ENCODE measurements at regions not wholly inside any gene's neighbourhood (a gene's known extent, or its start where the extent isn't known, plus 50 kb on each side); places are given as distances from the start of the nearest gene placed in this dataset.

DNA sequence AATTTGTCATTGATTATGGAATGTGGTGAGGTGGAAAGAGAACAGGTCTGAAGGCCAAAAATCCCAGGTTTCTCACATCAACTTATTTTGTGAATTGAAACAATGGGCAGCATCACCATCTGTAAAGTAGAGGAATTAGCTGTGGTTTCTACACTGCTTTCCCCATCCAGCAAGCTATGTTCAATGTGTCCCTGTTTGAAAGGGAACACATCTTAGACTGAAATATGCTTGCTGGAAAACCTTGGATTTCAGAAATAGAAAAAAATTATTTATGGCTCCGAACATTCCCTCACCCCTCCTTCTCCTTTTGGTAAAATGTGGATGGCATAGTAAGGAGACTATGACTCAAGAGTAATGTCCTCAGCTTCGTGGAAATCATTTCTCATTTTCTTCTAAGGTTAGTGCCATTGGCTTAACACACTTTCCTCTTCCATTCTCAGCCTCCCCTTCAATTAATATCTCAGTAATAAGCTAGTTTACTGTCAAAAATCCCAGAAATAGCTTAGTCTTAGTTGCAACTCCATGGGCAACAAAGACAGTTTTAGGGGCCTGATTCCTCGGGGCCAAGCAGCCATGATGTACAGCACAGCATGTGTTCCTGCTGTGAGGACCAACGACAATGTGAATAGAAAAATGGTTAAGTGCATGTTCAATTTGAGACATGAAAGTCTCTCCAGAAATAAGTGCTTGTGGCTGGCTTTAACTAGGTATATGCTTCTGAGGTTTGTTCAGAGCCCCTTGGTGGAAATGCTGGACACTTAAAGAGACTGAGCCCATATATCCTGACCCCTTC, 205.8 kb upstream of the SLC38A2 start:
- Mint-ChIP-seq H3K9me3 (peaks cover 1 to 16% (median 9%) of the 10 kb centered on the region in 3 donors), H3K27ac (no peak overlapping the region), H3K4me1 (peaks cover 9 to 15% (median 15%) of the 10 kb centered on the region in 3 donors), H3K4me3 (no peak overlapping the region), H3K27me3 (no peaks in the 10 kb centered on the region), H3K36me3 (peaks cover 23% of the 10 kb centered on the region)
- no peak for DNase-seq
- no peak overlapping the region for H3K27ac ChIP-seq (ENCODE audit: low read length)
- WGBS (ENCODE audit: insufficient coverage): 81% methylated on average over 3 of the region's 4 CpGs
- peaks cover 3% of the 10 kb centered on the region for H3K9me3 ChIP-seq
- H3K27me3 ChIP-seq (replicated peaks in 1 of 2; ENCODE audit: control insufficient read depth in 2 of 2, extremely low read depth in 1 of 2, insufficient read depth in 2 of 2, low read length in 1 of 2): no peaks in the 10 kb centered on the region
- POLR2A ChIA-PET: no interaction called here
- no peaks in the 10 kb centered on the region for H3K4me1 ChIP-seq (ENCODE audit: control insufficient read depth in 1 of 2, extremely low read depth in 1 of 2, insufficient read depth in 2 of 2, low read length in 2 of 2)
- CTCF ChIA-PET: no interaction called here
- no peaks in the 10 kb centered on the region for H3K36me3 ChIP-seq (ENCODE audit: control insufficient read depth in 2 of 2, extremely low read depth in 1 of 2, insufficient read depth in 1 of 2, low read length in 1 of 2)
- no peak overlapping the region for H3K4me3 ChIP-seq (ENCODE audit: control insufficient read depth in 1 of 2, extremely low read depth in 1 of 2, low read length in 1 of 2)
- ATAC-seq (replicated peaks in 1 of 4): no peak

DNA sequence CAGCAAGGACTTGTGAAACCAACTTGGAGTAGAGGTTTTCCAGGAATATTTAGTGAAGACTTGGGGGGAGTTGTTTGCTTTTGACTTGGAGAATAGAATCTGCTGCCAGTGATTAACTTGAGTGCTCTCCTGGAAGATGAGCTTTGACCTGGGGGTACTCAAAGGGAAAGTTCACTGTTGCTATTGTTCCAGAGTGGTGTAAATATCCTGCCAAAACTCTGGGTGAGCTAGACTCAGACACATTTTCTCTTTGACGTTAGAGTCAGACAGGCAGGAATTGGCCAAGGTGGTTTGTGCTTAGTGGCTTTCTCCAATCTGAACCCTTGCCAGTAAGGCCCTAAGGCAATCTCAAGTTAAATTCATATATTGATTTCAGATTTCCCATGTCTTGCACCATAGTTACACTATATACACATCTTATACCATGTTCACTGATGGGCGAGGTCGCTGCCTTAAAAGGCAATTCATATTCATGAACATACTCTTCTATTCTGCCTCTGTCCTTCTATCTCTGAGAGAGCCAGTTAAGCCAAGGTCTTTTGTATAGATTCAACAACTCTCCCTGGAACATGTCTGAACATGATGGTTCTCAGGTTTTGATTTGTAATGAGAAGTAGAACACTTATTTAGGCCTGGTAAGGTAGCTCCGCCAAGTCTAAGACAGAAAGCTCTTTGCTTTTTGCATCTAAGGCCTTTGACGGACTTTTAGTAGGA, 204.6 kb upstream of the SLC38A2 start:
- Histone ChIP-seq H3K4me3 (ENCODE audit: control insufficient read depth in 1 of 2, extremely low read depth in 1 of 2, low read length in 1 of 2) (no peak overlapping the region), H3K27me3 (replicated peaks in 1 of 2; ENCODE audit: control insufficient read depth in 2 of 2, extremely low read depth in 1 of 2, insufficient read depth in 2 of 2, low read length in 1 of 2) (no peaks in the 10 kb centered on the region), H3K9me3 (peaks cover 1% of the 10 kb centered on the region), H3K27ac (ENCODE audit: low read length) (no peak overlapping the region), H3K36me3 (ENCODE audit: control insufficient read depth in 2 of 2, extremely low read depth in 1 of 2, insufficient read depth in 1 of 2, low read length in 1 of 2) (no peaks in the 10 kb centered on the region), H3K4me1 (ENCODE audit: control insufficient read depth in 1 of 2, extremely low read depth in 1 of 2, insufficient read depth in 2 of 2, low read length in 2 of 2) (no peaks in the 10 kb centered on the region)
- H3K4me3 Mint-ChIP-seq: no peak overlapping the region
- DNase-seq (no peak), ATAC-seq (replicated peaks in 1 of 4) (no peak)
- peaks cover 0 to 7% (median 5%) of the 10 kb centered on the region in 3 donors for H3K9me3 Mint-ChIP-seq
- CTCF ChIA-PET: no interaction called here
- no peaks in the 10 kb centered on the region for H3K27me3 Mint-ChIP-seq
- peaks cover under 1 to 3% (median 3%) of the 10 kb centered on the region in 3 donors for H3K4me1 Mint-ChIP-seq
- H3K36me3 Mint-ChIP-seq: peaks cover 19% of the 10 kb centered on the region
- WGBS (ENCODE audit: insufficient coverage): 100% methylated on average over 4 of the region's 5 CpGs
- no peak overlapping the region for H3K27ac Mint-ChIP-seq
- POLR2A ChIA-PET: no interaction called here

DNA sequence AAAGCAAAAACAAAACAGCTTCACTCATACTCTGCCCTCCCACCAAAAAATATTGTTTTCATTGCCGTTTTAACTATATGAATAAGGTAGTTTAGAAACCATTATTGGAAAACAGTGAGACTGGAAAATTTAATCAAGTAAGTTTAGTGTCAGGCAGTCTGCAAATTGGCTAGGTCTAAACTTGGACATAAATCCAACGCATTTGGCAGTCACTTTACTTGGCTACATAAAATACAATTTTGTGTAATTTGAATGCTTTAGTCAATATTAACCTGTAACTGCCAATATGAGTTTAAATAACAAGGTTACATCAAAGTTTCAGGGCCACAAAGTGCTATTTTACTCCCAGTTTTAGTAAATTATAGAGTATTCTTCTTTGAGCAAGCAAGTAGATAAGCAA, 202.3 kb upstream of the SLC38A2 start:
- Histone ChIP-seq H3K27me3 (replicated peaks in 1 of 2; ENCODE audit: control insufficient read depth in 2 of 2, extremely low read depth in 1 of 2, insufficient read depth in 2 of 2, low read length in 1 of 2) (no peaks in the 10 kb centered on the region), H3K4me3 (ENCODE audit: control insufficient read depth in 1 of 2, extremely low read depth in 1 of 2, low read length in 1 of 2) (no peak overlapping the region), H3K4me1 (ENCODE audit: control insufficient read depth in 1 of 2, extremely low read depth in 1 of 2, insufficient read depth in 2 of 2, low read length in 2 of 2) (no peaks in the 10 kb centered on the region), H3K27ac (ENCODE audit: low read length) (no peak overlapping the region), H3K36me3 (ENCODE audit: control insufficient read depth in 2 of 2, extremely low read depth in 1 of 2, insufficient read depth in 1 of 2, low read length in 1 of 2) (no peaks in the 10 kb centered on the region), H3K9me3 (no peaks in the 10 kb centered on the region)
- Mint-ChIP-seq H3K4me1 (no peaks in the 10 kb centered on the region), H3K27ac (no peak overlapping the region), H3K36me3 (peaks cover 6% of the 10 kb centered on the region), H3K9me3 (no peaks in the 10 kb centered on the region), H3K4me3 (no peak overlapping the region), H3K27me3 (no peaks in the 10 kb centered on the region)
- WGBS (ENCODE audit: insufficient coverage): no CpG with 5 or more reads among the region's 2 CpGs
- no peak for DNase-seq
- CTCF ChIA-PET: no interaction called here
- POLR2A ChIA-PET: no interaction called here
- ATAC-seq (replicated peaks in 1 of 4): no peak

DNA sequence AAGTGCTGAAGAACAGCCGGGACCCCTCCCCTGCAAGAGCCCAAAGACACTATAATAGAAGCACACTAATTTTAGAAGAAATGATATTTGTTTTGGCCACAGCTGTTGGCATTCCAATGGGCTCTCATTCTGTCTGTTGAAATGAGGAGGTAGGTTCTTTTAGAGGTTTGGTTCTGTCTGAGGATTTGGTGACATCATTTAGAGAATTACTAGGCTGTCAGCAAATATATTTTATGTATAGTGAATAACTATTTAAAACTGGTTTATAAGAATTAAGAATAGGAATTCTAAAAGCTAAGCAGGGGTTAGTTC, 200.7 kb upstream of the SLC38A2 start:
- ATAC-seq (replicated peaks in 1 of 4): no peak
- Histone ChIP-seq H3K4me1 (ENCODE audit: control insufficient read depth in 1 of 2, extremely low read depth in 1 of 2, insufficient read depth in 2 of 2, low read length in 2 of 2) (no peaks in the 10 kb centered on the region), H3K36me3 (ENCODE audit: control insufficient read depth in 2 of 2, extremely low read depth in 1 of 2, insufficient read depth in 1 of 2, low read length in 1 of 2) (no peaks in the 10 kb centered on the region), H3K9me3 (no peaks in the 10 kb centered on the region), H3K27ac (ENCODE audit: low read length) (no peak overlapping the region), H3K4me3 (ENCODE audit: control insufficient read depth in 1 of 2, extremely low read depth in 1 of 2, low read length in 1 of 2) (no peak overlapping the region), H3K27me3 (replicated peaks in 1 of 2; ENCODE audit: control insufficient read depth in 2 of 2, extremely low read depth in 1 of 2, insufficient read depth in 2 of 2, low read length in 1 of 2) (peaks cover 0 to 5% of the 10 kb centered on the region in 2 experiments)
- no peaks in the 10 kb centered on the region for H3K27me3 Mint-ChIP-seq
- H3K4me3 Mint-ChIP-seq: no peak overlapping the region
- H3K4me1 Mint-ChIP-seq: no peaks in the 10 kb centered on the region
- WGBS (ENCODE audit: insufficient coverage): no CpG with 5 or more reads among the region's 1 CpG
- peaks cover 11% of the 10 kb centered on the region for H3K36me3 Mint-ChIP-seq
- ChIA-PET CTCF (no interaction called here), POLR2A (no interaction called here)
- H3K9me3 Mint-ChIP-seq: peaks cover 3 to 5% (median 5%) of the 10 kb centered on the region in 3 donors
- no peak overlapping the region for H3K27ac Mint-ChIP-seq
- no peak for DNase-seq

DNA sequence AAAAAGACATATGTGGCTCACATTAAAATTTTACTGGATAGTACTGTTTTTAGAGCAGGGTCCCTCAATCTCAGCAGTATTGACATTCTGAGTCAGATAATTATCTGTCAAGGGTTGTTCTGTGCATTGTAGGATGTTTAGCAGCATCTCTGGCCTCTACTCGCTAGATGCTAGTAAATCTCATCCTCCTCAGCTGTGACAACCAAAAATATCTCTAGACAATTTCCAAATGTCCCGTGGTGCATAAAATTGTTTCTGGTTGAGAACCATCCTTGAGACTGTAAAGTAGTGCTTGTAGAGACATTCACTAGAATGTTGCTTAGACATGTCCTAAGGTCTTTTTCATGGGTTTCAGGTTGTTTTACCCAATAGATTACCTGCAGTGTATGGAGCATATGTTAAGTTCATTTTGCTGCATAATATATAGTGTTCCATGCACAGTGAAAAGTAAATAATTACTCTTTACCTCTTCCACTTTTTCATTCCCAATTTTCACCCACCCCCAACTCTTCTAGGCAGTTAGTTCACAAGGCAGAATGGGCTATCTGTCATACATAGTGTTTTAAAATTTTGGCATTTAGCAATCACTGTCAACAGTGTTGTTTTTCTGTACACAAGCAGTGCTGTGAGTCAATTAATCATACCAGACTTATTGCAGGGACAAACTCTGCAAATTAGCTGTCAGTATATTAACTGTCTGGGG, 200.2 kb upstream of the SLC38A2 start:
- ChIA-PET CTCF (no interaction called here), POLR2A (no interaction called here)
- peaks cover 11% of the 10 kb centered on the region for H3K36me3 Mint-ChIP-seq
- Histone ChIP-seq H3K27me3 (replicated peaks in 1 of 2; ENCODE audit: control insufficient read depth in 2 of 2, extremely low read depth in 1 of 2, insufficient read depth in 2 of 2, low read length in 1 of 2) (peaks cover 0 to 5% of the 10 kb centered on the region in 2 experiments), H3K36me3 (ENCODE audit: control insufficient read depth in 2 of 2, extremely low read depth in 1 of 2, insufficient read depth in 1 of 2, low read length in 1 of 2) (no peaks in the 10 kb centered on the region), H3K4me3 (ENCODE audit: control insufficient read depth in 1 of 2, extremely low read depth in 1 of 2, low read length in 1 of 2) (no peak overlapping the region), H3K4me1 (ENCODE audit: control insufficient read depth in 1 of 2, extremely low read depth in 1 of 2, insufficient read depth in 2 of 2, low read length in 2 of 2) (no peaks in the 10 kb centered on the region), H3K9me3 (peaks cover 3% of the 10 kb centered on the region), H3K27ac (ENCODE audit: low read length) (no peak overlapping the region)
- peaks cover 3 to 10% (median 5%) of the 10 kb centered on the region in 3 donors for H3K9me3 Mint-ChIP-seq
- no peak overlapping the region for H3K27ac Mint-ChIP-seq
- DNase-seq: no peak
- WGBS (ENCODE audit: insufficient coverage): no CpG with 5 or more reads among the region's 2 CpGs
- no peak for ATAC-seq (replicated peaks in 1 of 4)
- H3K27me3 Mint-ChIP-seq: no peaks in the 10 kb centered on the region
- no peaks in the 10 kb centered on the region for H3K4me1 Mint-ChIP-seq
- H3K4me3 Mint-ChIP-seq: no peak overlapping the region

DNA sequence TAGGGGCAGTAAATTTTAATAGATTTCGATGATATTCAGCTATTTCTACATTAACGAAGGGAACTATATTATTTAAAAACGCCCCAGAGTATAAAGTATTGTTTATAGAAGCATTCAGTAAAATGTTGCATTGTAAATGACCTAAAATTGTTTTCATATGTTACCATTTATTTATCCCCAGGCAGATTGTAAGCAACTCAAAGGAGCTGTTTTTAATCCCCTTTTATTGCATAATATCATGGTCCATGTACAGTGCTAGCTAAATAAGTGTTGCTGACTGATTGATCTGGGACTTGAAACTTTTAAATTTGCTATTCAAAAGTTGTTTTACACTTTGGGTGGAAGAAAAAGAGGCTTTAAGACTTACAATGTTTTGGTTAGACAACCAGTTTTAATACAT, 199.0 kb upstream of the SLC38A2 start:
- WGBS (ENCODE audit: insufficient coverage): no CpG with 5 or more reads among the region's 3 CpGs
- Histone ChIP-seq H3K27me3 (replicated peaks in 1 of 2; ENCODE audit: control insufficient read depth in 2 of 2, extremely low read depth in 1 of 2, insufficient read depth in 2 of 2, low read length in 1 of 2) (peaks cover 0 to 5% of the 10 kb centered on the region in 2 experiments), H3K4me3 (ENCODE audit: control insufficient read depth in 1 of 2, extremely low read depth in 1 of 2, low read length in 1 of 2) (no peak overlapping the region), H3K4me1 (ENCODE audit: control insufficient read depth in 1 of 2, extremely low read depth in 1 of 2, insufficient read depth in 2 of 2, low read length in 2 of 2) (no peaks in the 10 kb centered on the region), H3K9me3 (peaks cover 8% of the 10 kb centered on the region), H3K36me3 (ENCODE audit: control insufficient read depth in 2 of 2, extremely low read depth in 1 of 2, insufficient read depth in 1 of 2, low read length in 1 of 2) (no peaks in the 10 kb centered on the region), H3K27ac (ENCODE audit: low read length) (no peak overlapping the region)
- H3K27ac Mint-ChIP-seq: no peak overlapping the region
- H3K4me1 Mint-ChIP-seq: no peaks in the 10 kb centered on the region
- CTCF ChIA-PET: no interaction called here
- no peak overlapping the region for H3K4me3 Mint-ChIP-seq
- H3K27me3 Mint-ChIP-seq: no peaks in the 10 kb centered on the region
- POLR2A ChIA-PET: no interaction called here
- peaks cover 15% of the 10 kb centered on the region for H3K36me3 Mint-ChIP-seq
- H3K9me3 Mint-ChIP-seq: peaks cover 5 to 22% (median 12%) of the 10 kb centered on the region in 3 donors
- DNase-seq: no peak
- ATAC-seq (replicated peaks in 1 of 4): no peak
